WTC11 (cell line): ENCODE measurements at regions not wholly inside any gene's neighbourhood (a gene's known extent, or its start where the extent isn't known, plus 50 kb on each side); places are given as distances from the start of the nearest gene placed in this dataset.

Experiments used
- ATAC-seq: fragments of 200-7000 bp; cut with Tn5 transposase; 2 replicates; pipeline ENCODE4 v1.10.0; 2021; ENCODE audit warnings: mild to moderate bottlenecking, moderate library complexity
- CTCF ChIA-PET: fragments of 300-600 bp; sonication (Branson Sonifier 250); formaldehyde crosslinking; loops from one replicate; lab custom pipeline; 2021; ENCODE audit warnings: antibody characterized with exemption; lab: Charles Lee
- POLR2A ChIA-PET: fragments of 350-600 bp; sonication (Branson Sonifier 250); formaldehyde crosslinking; loops from one replicate; lab custom pipeline; 2021; ENCODE audit warnings: antibody characterized with exemption; lab: Charles Lee
- DNase-seq: peaks from one replicate; pipeline ENCODE4 v3.0.0; 2021; ENCODE audit warnings: low spot score
- H3K27ac Mint-ChIP-seq: 2 replicates; pipeline ENCODE4 v1.8.0; 2021; ENCODE audit warnings: mixed read lengths
- H3K27me3 Mint-ChIP-seq: 2 replicates; pipeline ENCODE4 v1.8.0; 2021; ENCODE audit warnings: low read depth, mild to moderate bottlenecking, moderate library complexity, mixed read lengths
- H3K36me3 Mint-ChIP-seq: 2 replicates; pipeline ENCODE4 v1.8.0; 2021; ENCODE audit warnings: mixed read lengths
- H3K4me1 Mint-ChIP-seq: 2 replicates; pipeline ENCODE4 v1.8.0; 2022; ENCODE audit warnings: mixed read lengths
- H3K4me3 Mint-ChIP-seq: 2 replicates; pipeline ENCODE4 v1.8.0; 2021; ENCODE audit warnings: mild to moderate bottlenecking, moderate library complexity, mixed read lengths
- H3K9me3 Mint-ChIP-seq: 2 replicates; pipeline ENCODE4 v1.8.0; 2021; ENCODE audit warnings: mixed read lengths
- ATF2 ChIP-seq: sonication (generic); formaldehyde crosslinking; IDR thresholded peaks from 2 replicates; pipeline ENCODE4 v1.8.1; 2022; ENCODE audit warnings: low read depth, missing genetic modification reagents, borderline replicate concordance
- EMX1 ChIP-seq: fragments of 250-450 bp; sonication (Bioruptor Pico); IDR thresholded peaks from 2 replicates; pipeline ENCODE4 v1.8.0; 2021; ENCODE audit warnings: mild to moderate bottlenecking
- ERG ChIP-seq: fragments of 250-450 bp; sonication (Bioruptor Pico); IDR thresholded peaks from 2 replicates; pipeline ENCODE4 v1.8.0; 2021; ENCODE audit warnings: mild to moderate bottlenecking
- IRF2 ChIP-seq: sonication (generic); formaldehyde crosslinking; IDR thresholded peaks from 2 replicates; pipeline ENCODE4 v1.8.0; 2022; ENCODE audit warnings: low read depth, missing genetic modification reagents, borderline replicate concordance
- JUN ChIP-seq: sonication (generic); formaldehyde crosslinking; IDR thresholded peaks from 2 replicates; pipeline ENCODE4 v1.8.0; 2023; ENCODE audit warnings: mild to moderate bottlenecking, missing genetic modification reagents
- MLX ChIP-seq: sonication (generic); formaldehyde crosslinking; IDR thresholded peaks from 2 replicates; pipeline ENCODE4 v1.8.1; 2023; ENCODE audit warnings: mild to moderate bottlenecking, missing genetic modification reagents, moderate library complexity
- RELA ChIP-seq: sonication (generic); formaldehyde crosslinking; IDR thresholded peaks from 2 replicates; pipeline ENCODE4 v1.8.1; 2022; ENCODE audit warnings: missing genetic modification reagents, mild to moderate bottlenecking, borderline replicate concordance
- RORB ChIP-seq: fragments of 250-450 bp; sonication (Bioruptor Pico); IDR thresholded peaks from 2 replicates; pipeline ENCODE4 v1.9.0; 2021; ENCODE audit warnings: mild to moderate bottlenecking
- SMAD4 ChIP-seq: sonication (generic); formaldehyde crosslinking; IDR thresholded peaks from 2 replicates; pipeline ENCODE4 v1.8.0; 2022; ENCODE audit warnings: mild to moderate bottlenecking, missing genetic modification reagents
- SOX15 ChIP-seq: fragments of 250-450 bp; sonication (Bioruptor Pico); IDR thresholded peaks from 2 replicates; pipeline ENCODE4 v1.9.0; 2021; ENCODE audit warnings: mild to moderate bottlenecking
- SP1 ChIP-seq: sonication (generic); formaldehyde crosslinking; conservative IDR thresholded peaks from 2 replicates; pipeline ENCODE4 v1.8.1; 2022; ENCODE audit warnings: missing genetic modification reagents
- TCF7 ChIP-seq: sonication (generic); formaldehyde crosslinking; IDR thresholded peaks from 2 replicates; pipeline ENCODE4 v1.8.0; 2022; ENCODE audit warnings: mild to moderate bottlenecking, low read depth, missing genetic modification reagents, moderate library complexity
- TP53 ChIP-seq: sonication (generic); formaldehyde crosslinking; IDR thresholded peaks from 2 replicates; pipeline ENCODE4 v1.8.1; 2023; ENCODE audit warnings: mild to moderate bottlenecking, missing genetic modification reagents
- USF2 ChIP-seq: sonication (generic); formaldehyde crosslinking; IDR thresholded peaks from 2 replicates; pipeline ENCODE4 v1.8.1; 2023; ENCODE audit warnings: mild to moderate bottlenecking, missing genetic modification reagents, moderate library complexity
- ZBTB21 ChIP-seq: sonication (generic); formaldehyde crosslinking; IDR thresholded peaks from 2 replicates; pipeline ENCODE4 v1.8.1; 2023; ENCODE audit warnings: mild to moderate bottlenecking, missing genetic modification reagents, borderline replicate concordance
- ZNF121 ChIP-seq: sonication (generic); formaldehyde crosslinking; IDR thresholded peaks from 2 replicates; pipeline ENCODE4 v1.8.0; 2023; ENCODE audit warnings: missing genetic modification reagents
- ZNF138 ChIP-seq: sonication (generic); formaldehyde crosslinking; conservative IDR thresholded peaks from 2 replicates; pipeline ENCODE4 v1.8.1; 2022; ENCODE audit warnings: mild to moderate bottlenecking, moderate library complexity, missing genetic modification reagents
- ZNF317 ChIP-seq: sonication (generic); formaldehyde crosslinking; IDR thresholded peaks from 2 replicates; pipeline ENCODE4 v1.8.1; 2023; ENCODE audit warnings: low read depth, mild to moderate bottlenecking, moderate library complexity, missing genetic modification reagents, borderline replicate concordance
- ZNF512 ChIP-seq: sonication (generic); formaldehyde crosslinking; IDR thresholded peaks from 2 replicates; pipeline ENCODE4 v1.8.1; 2022; ENCODE audit warnings: missing genetic modification reagents, borderline replicate concordance
- ZNF532 ChIP-seq: fragments of 250-450 bp; sonication (Bioruptor Pico); IDR thresholded peaks from 2 replicates; pipeline ENCODE4 v1.9.0; 2021; ENCODE audit warnings: mild to moderate bottlenecking, borderline replicate concordance
- ZSCAN18 ChIP-seq: fragments of 250-450 bp; sonication (Bioruptor Pico); IDR thresholded peaks from 2 replicates; pipeline ENCODE4 v2.1.2; 2022; ENCODE audit warnings: mild to moderate bottlenecking, moderate library complexity

- H3K4me1 Mint-ChIP-seq, result no peaks in the 10 kb centered on the region; the same call in 1 of the 2 replicates
- H3K36me3 Mint-ChIP-seq, result no peaks in the 10 kb centered on the region
- POLR2A ChIA-PET, result no interaction called here
- DNase-seq, result no peak
- H3K27me3 Mint-ChIP-seq, result no peaks in the 10 kb centered on the region
- no peak for ATAC-seq
- TF ChIP-seq SMAD4 (CRISPR knock-in tag) (no peak), ZNF317 (CRISPR knock-in tag) (no peak), ZSCAN18 (CRISPR knock-in tag) (no peak), SOX15 (no peak)
- peaks cover 4% of the 10 kb centered on the region for H3K9me3 Mint-ChIP-seq
- H3K27ac Mint-ChIP-seq, result no peak overlapping the region
- H3K4me3 Mint-ChIP-seq, result no peak overlapping the region
- CTCF ChIA-PET, result no interaction called here
Measured at GRCh38 chr4:130479020-130479419, 1383.1 kb downstream of the C4orf33 start.

GRCh38 chr4:130479674-130480073 is 1383.7 kb downstream of the C4orf33 start:
- no peak overlapping the region for H3K4me3 Mint-ChIP-seq
- H3K36me3 Mint-ChIP-seq, result no peaks in the 10 kb centered on the region
- DNase-seq, result no peak
- H3K27me3 Mint-ChIP-seq, result no peaks in the 10 kb centered on the region
- CTCF ChIA-PET, result no interaction called here
- no peaks in the 10 kb centered on the region; the same call in 1 of the 2 replicates for H3K4me1 Mint-ChIP-seq
- no peak for ATAC-seq
- POLR2A ChIA-PET, result no interaction called here
- no peak overlapping the region for H3K27ac Mint-ChIP-seq
- H3K9me3 Mint-ChIP-seq, result peaks cover 9% of the 10 kb centered on the region
- TF ChIP-seq ZNF532 (CRISPR knock-in tag) (no peak), IRF2 (CRISPR knock-in tag) (no peak), MLX (CRISPR knock-in tag) (no peak), SMAD4 (CRISPR knock-in tag) (no peak), ZNF512 (no peak), TCF7 (CRISPR knock-in tag) (no peak)
- TF ChIP-seq, all 79 proteins: peak for 0

- TF ChIP-seq ZNF317 (CRISPR knock-in tag) (no peak), SMAD4 (CRISPR knock-in tag) (no peak), SP1 (CRISPR knock-in tag) (no peak), ERG (CRISPR knock-in tag) (no peak), RELA (no peak), ZNF121 (CRISPR knock-in tag) (no peak), ZNF138 (CRISPR knock-in tag) (no peak), USF2 (CRISPR knock-in tag) (no peak), TCF7 (CRISPR knock-in tag) (no peak), ATF2 (CRISPR knock-in tag) (no peak), TP53 (no peak), EMX1 (CRISPR knock-in tag) (no peak), RORB (no peak), ZBTB21 (CRISPR knock-in tag) (no peak), JUN (CRISPR knock-in tag) (no peak)
- CTCF ChIA-PET, result no interaction called here
- DNase-seq (no peak), ATAC-seq (no peak)
- H3K4me3 Mint-ChIP-seq, result no peak overlapping the region
- H3K36me3 Mint-ChIP-seq, result no peaks in the 10 kb centered on the region
- no peak overlapping the region for H3K27ac Mint-ChIP-seq
- no peaks in the 10 kb centered on the region for H3K4me1 Mint-ChIP-seq
- peaks cover 12% of the 10 kb centered on the region for H3K9me3 Mint-ChIP-seq
- H3K27me3 Mint-ChIP-seq, result no peaks in the 10 kb centered on the region
- POLR2A ChIA-PET, result no interaction called here
Measured at GRCh38 chr4:130484826-130485225, 1388.9 kb downstream of the C4orf33 start.
